GM18519 (cell line): ENCODE measurements at regions not wholly inside any gene's neighbourhood (a gene's known extent, or its start where the extent isn't known, plus 50 kb on each side); places are given as distances from the start of the nearest gene placed in this dataset.

Experiments used
- ATAC-seq: cut with Tn5 transposase; IDR thresholded peaks from one replicate; pipeline ENCODE4 v1.9.1; 2021; ENCODE audit warnings: mild to moderate bottlenecking, moderate library complexity; ENCODE audit not compliant: unreplicated experiment, low FRiP score

- no peak for ATAC-seq
Observed at GRCh38 chr5:174423558-174423957, 300.8 kb upstream of the MSX2 start.

GRCh38 chr5:174424219-174425053 is 299.9 kb upstream of the MSX2 start:
- ATAC-seq = no peak

- ATAC-seq = no peak
Observed at GRCh38 chr5:174425271-174425963, 299.0 kb upstream of the MSX2 start.

- ATAC-seq = no peak
Observed at GRCh38 chr5:174425964-174426290, 298.5 kb upstream of the MSX2 start.

- ATAC-seq = no peak
Observed at GRCh38 chr5:174426388-174426787, 298.0 kb upstream of the MSX2 start.

GRCh38 chr5:174426851-174427250 is 297.5 kb upstream of the MSX2 start:
- no peak for ATAC-seq

- ATAC-seq = no peak
Observed at GRCh38 chr5:174427304-174427703, 297.1 kb upstream of the MSX2 start.

GRCh38 chr5:174428895-174429294 is 295.5 kb upstream of the MSX2 start:
- ATAC-seq = no peak

- ATAC-seq = no peak
Observed at GRCh38 chr5:174430940-174431339, 293.4 kb upstream of the MSX2 start.

- ATAC-seq = no peak
Observed at GRCh38 chr5:174431504-174431903, 292.9 kb upstream of the MSX2 start.

GRCh38 chr5:174433098-174433497 is 291.3 kb upstream of the MSX2 start:
- no peak for ATAC-seq

GRCh38 chr5:174436750-174437149 is 287.6 kb upstream of the MSX2 start:
- ATAC-seq = no peak

GRCh38 chr5:174444479-174445188 is 279.7 kb upstream of the MSX2 start:
- no peak for ATAC-seq

- no peak for ATAC-seq
Observed at GRCh38 chr5:174446446-174446845, 277.9 kb upstream of the MSX2 start.

- ATAC-seq = no peak
Observed at GRCh38 chr5:174446988-174447387, 277.4 kb upstream of the MSX2 start.

GRCh38 chr5:174448041-174448440 is 276.3 kb upstream of the MSX2 start:
- no peak for ATAC-seq

- ATAC-seq = no peak
Observed at GRCh38 chr5:174448662-174449061, 275.7 kb upstream of the MSX2 start.

- no peak for ATAC-seq
Observed at GRCh38 chr5:174453690-174454089, 270.7 kb upstream of the MSX2 start.

GRCh38 chr5:174454464-174454863 is 269.9 kb upstream of the MSX2 start:
- ATAC-seq = no peak

GRCh38 chr5:174454890-174455289 is 269.5 kb upstream of the MSX2 start:
- ATAC-seq = no peak

- no peak for ATAC-seq
Observed at GRCh38 chr5:174455301-174455700, 269.1 kb upstream of the MSX2 start.
